PFSK-1 (cell line): ENCODE measurements at regions not wholly inside any gene's neighbourhood (a gene's known extent, or its start where the extent isn't known, plus 50 kb on each side); places are given as distances from the start of the nearest gene placed in this dataset.

Experiments used
- FOXP2 ChIP-seq: optimal IDR thresholded peaks from 2 replicates; pipeline ENCODE3; 2011; ENCODE audit warnings: borderline replicate concordance, control low read depth, inconsistent platforms; ENCODE audit not compliant: insufficient read depth; ENCODE audit errors: extremely low read length, extremely low read depth
- POLR2AphosphoS5 ChIP-seq: IDR thresholded peaks from 2 replicates; pipeline ENCODE4 v1.6.1; 2012; ENCODE audit warnings: low read depth, mild to moderate bottlenecking, control low read depth, low read length, moderate library complexity
- REST ChIP-seq, 2 experiments: IDR thresholded peaks; 2 replicates each; pipeline versions ENCODE4 v1.6.1 to v1.8.0; 2011 to 2012; ENCODE audit warnings: low read depth in 2 of 2, low read length in 2 of 2, control low read depth in 1 of 2, inconsistent platforms in 1 of 2, mild to moderate bottlenecking in 1 of 2, moderate library complexity in 1 of 2; ENCODE audit not compliant: insufficient read depth in 1 of 2
- SIN3A ChIP-seq: IDR thresholded peaks from 2 replicates; pipeline ENCODE4 v1.6.1; 2012; ENCODE audit warnings: mild to moderate bottlenecking, low read length, moderate library complexity, borderline replicate concordance; ENCODE audit not compliant: insufficient read depth
- TAF1 ChIP-seq: IDR thresholded peaks from 2 replicates; pipeline ENCODE4 v1.6.1; 2012; ENCODE audit warnings: low read length, control low read depth, borderline replicate concordance; ENCODE audit not compliant: insufficient read depth

DNA sequence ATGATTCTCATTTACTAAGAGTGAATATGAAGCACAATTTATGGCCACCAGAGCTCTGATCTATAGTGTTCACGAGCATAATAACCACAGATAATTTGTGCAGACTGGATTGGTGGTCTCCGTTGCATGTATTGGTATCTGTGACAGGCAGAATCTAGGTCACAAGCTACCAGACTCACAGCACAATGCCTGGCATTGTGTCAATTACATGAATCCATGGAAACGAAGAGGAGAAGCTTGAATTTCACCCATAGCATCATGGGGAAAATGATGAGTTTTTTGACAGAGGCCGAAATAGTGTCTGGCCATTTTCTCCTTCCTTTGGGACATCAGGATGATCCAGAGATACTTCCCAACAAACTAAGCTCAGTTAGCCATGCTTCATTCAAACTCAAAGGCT is 52.3 kb upstream of the TMEM170B start:
- no peak for TF ChIP-seq POLR2AphosphoS5
- TF ChIP-seq REST (IDR thresholded peaks at IDR 0.05; ENCODE audit: insufficient read depth in 1 of 2, low read depth in 2 of 2, low read length in 2 of 2) = no peak
- no peak for TF ChIP-seq TAF1
- no peak for TF ChIP-seq FOXP2
- TF ChIP-seq SIN3A = no peak
